ENCODE measurements at regions not wholly inside any gene's neighbourhood (a gene's known extent, or its start where the extent isn't known, plus 50 kb on each side); places are given as distances from the start of the nearest gene placed in this dataset.

- FAIRE-seq (no peak), DNase-seq (ENCODE audit: low read depth in 1 of 2, low spot score in 2 of 2) (no peak)
- Histone ChIP-seq H3K79me2 (ENCODE audit: control insufficient read depth in 1 of 2, insufficient read depth in 2 of 2, low read length in 2 of 2) (no peaks in the 10 kb centered on the region), H3K14ac (ENCODE audit: insufficient read length) (no peak overlapping the region), H4K91ac (replicated peaks; ENCODE audit: insufficient read length, low read length) (no peak overlapping the region), H2BK15ac (ENCODE audit: low read length) (no peak overlapping the region), H3K27me3 (replicated peaks in 1 of 4; ENCODE audit: control insufficient read depth in 3 of 4, extremely low read depth in 1 of 4, insufficient read depth in 3 of 4, low read length in 3 of 4) (no peaks in the 10 kb centered on the region), H3K27ac (ENCODE audit: low read depth, low read length) (no peak overlapping the region), H3K4me2 (ENCODE audit: insufficient read depth in 1 of 2, low read depth in 2 of 2, low read length in 2 of 2) (no peak overlapping the region), H2BK12ac (ENCODE audit: low read depth, low read length) (no peak overlapping the region), H4K8ac (ENCODE audit: extremely low read depth, insufficient read depth, low read length) (no peak overlapping the region), H4K5ac (ENCODE audit: insufficient read length, low read depth, low read length) (no peak overlapping the region), H3K4ac (replicated peaks; ENCODE audit: insufficient read length, low read depth, low read length) (no peak overlapping the region), H3K36me3 (ENCODE audit: control insufficient read depth in 2 of 4, insufficient read depth in 4 of 4, low read length in 3 of 4) (no peaks in the 10 kb centered on the region), H2BK20ac (ENCODE audit: low read length) (no peak overlapping the region), H3K9me3 (ENCODE audit: insufficient read depth in 2 of 2, low read depth in 1 of 2, low read length in 1 of 2) (no peaks in the 10 kb centered on the region), H3K4me3 (ENCODE audit: extremely low read depth in 1 of 4, insufficient read depth in 2 of 4, low read depth in 3 of 4, low read length in 4 of 4) (no peak overlapping the region), H3K18ac (ENCODE audit: extremely low read depth, low read length) (no peak overlapping the region), H3K79me1 (ENCODE audit: low read depth, low read length) (no peaks in the 10 kb centered on the region), H4K20me1 (replicated peaks in 1 of 2; ENCODE audit: control insufficient read depth in 1 of 2, insufficient read depth in 2 of 2, low read length in 2 of 2) (no peaks in the 10 kb centered on the region), H2AFZ (ENCODE audit: low read length) (no peak overlapping the region), H3K23me2 (ENCODE audit: low read depth, low read length) (no peaks in the 10 kb centered on the region), H3K23ac (ENCODE audit: insufficient read length) (no peak overlapping the region), H2AK5ac (ENCODE audit: low read depth, low read length) (no peak overlapping the region), H2BK5ac (ENCODE audit: low read depth, low read length) (no peak overlapping the region), H3K56ac (replicated peaks; ENCODE audit: insufficient read length, low read depth, low read length) (no peak overlapping the region), H3K9ac (replicated peaks in 1 of 4; ENCODE audit: extremely low read depth in 1 of 4, low read depth in 3 of 4, low read length in 3 of 4) (no peak overlapping the region), H3K4me1 (replicated peaks in 1 of 4; ENCODE audit: control insufficient read depth in 3 of 4, insufficient read depth in 4 of 4, low read length in 3 of 4) (no peaks in the 10 kb centered on the region), H2BK120ac (replicated peaks; ENCODE audit: low read depth, low read length) (no peak overlapping the region)
- WGBS, 2 experiments (ENCODE audit: extremely low coverage in 1 of 2, insufficient coverage in 1 of 2, insufficient read length in 1 of 2, insufficient replicate concordance in 2 of 2, low coverage in 1 of 2, low lambda C conversion rate in 2 of 2, missing lambda C conversion rate in 1 of 2): 88% methylated on average over 3 of the region's 3 CpGs; no CpG with 5 or more reads in 1 of the 2 experiments
- CTCF ChIA-PET (ENCODE audit: partially characterized antibody): interaction anchor here (1.0 kb wide), 1 partner anchor 26 kb away, joined by 3 read pairs; no protein-coding TSS in a partner anchor
- POLR2A ChIA-PET (ENCODE audit: partially characterized antibody): no interaction called here
- TF ChIP-seq JUN (IDR thresholded peaks at IDR 0.05; ENCODE audit: low read depth, low read length) (no peak), ATF3 (IDR thresholded peaks at IDR 0.05; ENCODE audit: insufficient read depth, low read depth, low read length) (no peak), CEBPB (IDR thresholded peaks at IDR 0.05; ENCODE audit: low read depth, low read length) (no peak), SIX5 (IDR thresholded peaks at IDR 0.05; ENCODE audit: low read depth, low read length) (no peak), CBX8 (IDR thresholded peaks at IDR 0.05; ENCODE audit: borderline replicate concordance, low read depth, low read length) (no peak), TAF7 (optimal IDR thresholded peaks at IDR 0.05; ENCODE audit: borderline replicate concordance, low read depth, low read length) (no peak), SUZ12 (IDR thresholded peaks at IDR 0.05; ENCODE audit: low read length) (no peak), SRF (IDR thresholded peaks at IDR 0.05; ENCODE audit: low read depth, low read length) (no peak), ATF2 (IDR thresholded peaks at IDR 0.05; ENCODE audit: low read length) (no peak), TBP (IDR thresholded peaks at IDR 0.05; ENCODE audit: low read depth, low read length) (no peak), SIN3A (conservative IDR thresholded peaks at IDR 0.05 in 1 of 2, IDR thresholded peaks at IDR 0.05 in 1 of 2; ENCODE audit: low read depth in 1 of 2, low read length in 2 of 2) (no peak)
- TF ChIP-seq, protein P1, sequence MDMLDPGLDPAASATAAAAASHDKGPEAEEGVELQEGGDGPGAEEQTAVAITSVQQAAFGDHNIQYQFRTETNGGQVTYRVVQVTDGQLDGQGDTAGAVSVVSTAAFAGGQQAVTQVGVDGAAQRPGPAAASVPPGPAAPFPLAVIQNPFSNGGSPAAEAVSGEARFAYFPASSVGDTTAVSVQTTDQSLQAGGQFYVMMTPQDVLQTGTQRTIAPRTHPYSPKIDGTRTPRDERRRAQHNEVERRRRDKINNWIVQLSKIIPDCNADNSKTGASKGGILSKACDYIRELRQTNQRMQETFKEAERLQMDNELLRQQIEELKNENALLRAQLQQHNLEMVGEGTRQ (IDR thresholded peaks at IDR 0.05; ENCODE audit: low read length): no peak
Measured at GRCh38 chr12:67786086-67786485, 137.5 kb downstream of the DYRK2 start.

Measured in H1 (cell line).